GM18508 (cell line): ENCODE measurements at regions not wholly inside any gene's neighbourhood (a gene's known extent, or its start where the extent isn't known, plus 50 kb on each side); places are given as distances from the start of the nearest gene placed in this dataset.
"Not testable (repeated sequence)": the region's sequence is repeated elsewhere in the genome, so short reads cannot be mapped to it uniquely, and the experiment has no call there.

Experiments
- ATAC-seq: cut with Tn5 transposase; IDR thresholded peaks from one replicate; pipeline ENCODE4 v1.9.1; 2021; ENCODE audit warnings: moderate number of reproducible peaks; ENCODE audit not compliant: insufficient read depth, unreplicated experiment

- ATAC-seq = no peak
Measured at GRCh38 chr2:160756481-160756880, 262.9 kb upstream of the RBMS1 start.

- not testable (repeated sequence) for ATAC-seq
Measured at GRCh38 chr2:160762493-160763128, 269.0 kb upstream of the RBMS1 start.

DNA sequence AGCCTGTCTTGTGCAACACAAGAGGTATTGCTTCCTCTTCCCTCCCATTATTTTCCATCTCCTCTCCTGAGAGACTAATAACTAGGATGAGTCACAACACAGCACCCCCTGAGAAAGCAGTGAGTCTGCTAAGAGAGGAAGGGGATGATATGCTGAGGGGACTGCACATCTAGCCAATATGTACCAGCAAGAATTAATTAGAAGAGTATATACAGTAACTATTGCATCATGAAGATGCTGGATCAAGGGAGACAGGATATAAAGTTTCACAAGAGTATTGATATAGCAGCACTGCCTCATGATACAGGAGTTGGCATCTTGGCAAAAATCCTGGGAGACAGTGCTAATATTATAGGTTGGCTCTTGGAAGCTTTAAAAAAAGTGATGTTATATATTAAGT, 289.9 kb upstream of the RBMS1 start:
- no peak for ATAC-seq

DNA sequence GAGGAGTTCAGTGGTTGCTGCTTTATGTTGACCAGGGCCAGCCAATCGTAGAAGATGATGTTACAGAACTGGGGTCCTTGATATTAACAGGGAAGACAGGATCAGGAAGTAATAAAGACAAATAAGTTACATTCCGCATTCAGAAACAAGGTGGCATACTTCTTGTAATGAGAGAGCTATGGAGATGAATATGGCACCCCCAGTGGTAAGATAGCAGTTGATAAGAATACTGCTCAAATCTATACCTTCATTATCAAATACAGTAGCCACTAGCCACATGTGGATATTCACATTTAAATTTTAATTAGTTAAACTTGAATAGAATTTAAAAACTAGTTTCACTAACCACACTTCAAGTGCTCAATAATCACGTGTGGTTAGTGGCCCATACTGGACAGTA, 290.4 kb upstream of the RBMS1 start:
- ATAC-seq = no peak

- no peak for ATAC-seq
Measured at GRCh38 chr2:160790738-160791137, 297.1 kb upstream of the RBMS1 start.

DNA sequence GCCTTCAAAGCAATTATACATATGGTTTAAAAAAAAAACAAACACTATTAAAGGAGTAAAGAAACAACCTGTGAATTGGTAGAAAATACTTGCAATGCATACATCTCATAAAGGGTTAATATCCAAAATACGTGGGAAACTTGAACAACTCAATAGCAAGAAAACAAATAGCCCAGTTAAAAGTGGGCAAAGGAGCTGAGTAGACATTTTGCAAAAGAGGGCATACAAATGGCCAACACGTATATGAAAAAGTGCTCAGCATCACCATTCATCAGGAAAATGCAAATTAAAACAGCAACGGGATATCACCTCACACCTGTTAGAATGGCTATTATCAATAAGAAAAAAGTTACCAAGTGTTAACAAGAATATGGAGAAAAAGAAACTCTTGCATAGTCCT, 298.3 kb upstream of the RBMS1 start:
- ATAC-seq = no peak

DNA sequence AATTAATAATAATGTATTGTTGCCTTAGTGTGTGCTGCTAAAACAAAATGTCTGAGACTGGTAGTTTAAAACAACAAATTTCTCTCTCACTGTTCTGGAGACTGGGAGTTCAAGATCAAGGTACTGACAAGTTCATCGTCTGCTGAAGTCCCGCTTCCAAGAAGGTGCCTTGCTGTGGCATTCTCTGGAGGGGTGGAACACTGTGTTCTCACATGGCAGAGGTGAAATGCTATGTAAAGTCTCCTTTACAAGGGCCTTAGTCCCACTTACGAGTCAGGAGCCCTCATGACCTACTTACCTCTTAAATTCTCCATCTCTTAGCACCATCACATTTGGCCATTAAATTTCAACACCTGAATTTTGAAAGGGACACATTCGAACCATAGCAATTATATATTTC, 299.2 kb upstream of the RBMS1 start:
- no peak for ATAC-seq

- ATAC-seq = no peak
Measured at GRCh38 chr2:160794926-160795325, 301.3 kb upstream of the RBMS1 start.

DNA sequence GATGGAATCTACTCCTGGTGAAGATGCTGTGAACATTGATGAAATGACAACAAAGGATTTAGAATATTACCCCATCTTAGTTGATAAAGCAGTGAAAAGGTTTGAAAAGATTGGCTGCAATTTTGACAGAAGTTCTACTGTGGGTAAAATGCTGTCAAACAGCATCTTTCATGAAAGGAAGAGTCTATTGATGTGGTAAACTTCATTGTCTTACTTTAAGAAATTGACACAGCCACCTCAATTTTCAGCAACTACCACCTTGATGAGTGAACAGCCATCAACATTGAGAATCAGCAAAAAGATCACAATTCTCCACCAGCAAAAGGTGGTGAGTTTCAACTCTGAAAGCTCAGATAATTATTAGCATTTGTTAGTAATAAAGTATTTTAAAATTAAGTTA, 310.3 kb upstream of the RBMS1 start:
- no peak for ATAC-seq

- ATAC-seq = no peak
Measured at GRCh38 chr2:160810406-160810805, 316.8 kb upstream of the RBMS1 start.

DNA sequence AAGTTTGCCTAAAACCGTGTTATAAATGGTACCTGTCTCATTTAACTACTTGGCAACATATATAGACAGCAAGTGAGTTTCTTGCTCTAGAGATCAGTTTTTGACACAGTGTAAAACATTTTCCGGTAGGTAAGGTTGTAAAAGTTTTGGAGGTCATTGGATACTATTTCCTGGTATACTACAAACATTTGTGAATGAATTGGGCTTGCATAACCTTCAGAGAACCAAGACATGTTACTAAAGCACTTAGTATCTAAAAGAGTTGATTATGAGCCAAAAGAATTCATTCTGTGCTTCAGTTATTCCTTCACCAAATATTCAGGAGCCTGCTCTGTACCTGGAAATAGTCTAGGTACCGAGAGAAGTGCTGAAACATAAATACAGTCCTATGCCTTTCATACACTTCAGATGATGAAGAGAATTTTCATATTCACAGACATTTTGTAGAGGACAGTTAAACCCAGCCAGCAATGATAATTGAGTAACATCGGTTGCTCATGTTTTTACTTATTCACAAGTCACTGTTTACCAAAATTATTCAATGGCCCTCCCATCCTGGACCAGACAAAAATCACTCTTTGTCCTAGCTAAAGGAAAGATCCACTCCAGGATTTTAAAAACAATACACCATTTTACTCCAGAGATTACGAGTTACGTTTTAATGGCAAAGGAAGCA, 319.4 kb upstream of the RBMS1 start:
- no peak for ATAC-seq

DNA sequence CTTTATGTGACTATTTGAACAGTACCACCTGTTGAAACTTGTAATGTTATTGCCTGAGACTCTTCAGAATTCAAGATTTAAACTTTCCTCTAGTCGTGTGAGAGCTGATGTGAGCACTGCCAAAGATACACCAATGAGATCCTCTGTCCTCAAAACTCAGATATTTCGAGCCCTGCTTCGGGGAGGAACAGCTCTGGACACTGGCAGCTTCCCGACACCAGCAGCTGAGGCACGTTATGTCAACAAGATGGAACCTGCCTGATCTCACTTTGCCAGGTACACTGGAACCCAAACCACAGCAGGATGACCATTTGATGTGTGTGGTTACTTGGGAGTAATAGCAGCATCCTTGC, 319.9 kb upstream of the RBMS1 start:
- no peak for ATAC-seq

- ATAC-seq = no peak
Measured at GRCh38 chr2:160816916-160817499, 323.4 kb upstream of the RBMS1 start.

- no peak for ATAC-seq
Measured at GRCh38 chr2:160820691-160821090, 327.1 kb upstream of the RBMS1 start.

DNA sequence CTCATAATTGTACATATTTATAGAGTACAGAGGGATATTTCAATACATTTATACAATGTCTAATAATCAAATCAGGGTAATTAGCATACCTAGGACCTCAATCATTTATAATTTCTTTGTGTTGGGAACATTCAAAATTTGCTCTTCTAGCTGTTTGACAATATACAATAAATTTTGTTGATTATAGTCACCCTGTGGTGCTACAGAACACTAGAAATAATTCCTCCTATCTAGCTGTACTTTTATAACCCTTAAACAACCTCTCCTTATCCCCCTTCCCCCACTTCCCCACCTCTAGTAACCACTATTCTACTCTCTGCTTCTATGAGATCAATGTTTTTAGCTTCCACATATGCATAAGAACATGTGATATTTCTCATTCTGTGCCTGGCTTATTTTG, 328.4 kb upstream of the RBMS1 start:
- ATAC-seq = no peak

DNA sequence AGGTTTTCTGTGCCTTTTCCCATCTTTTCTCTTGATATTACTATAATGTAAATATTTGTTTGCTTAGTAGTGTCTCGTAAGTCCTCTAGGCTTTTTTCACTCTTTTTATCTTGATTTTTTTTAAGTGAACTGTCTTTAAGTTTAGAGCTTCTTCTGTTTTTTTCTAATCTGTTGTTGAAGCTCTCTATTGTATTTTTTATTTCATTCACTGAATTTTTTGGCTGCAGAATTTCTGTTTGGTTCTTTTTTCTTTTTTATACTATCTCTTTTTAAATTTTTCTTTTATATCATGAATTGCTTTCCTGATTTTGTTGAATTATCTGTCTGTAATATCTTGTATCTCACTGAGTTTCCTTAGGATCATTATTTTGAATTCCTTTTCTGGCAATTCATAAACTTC, 331.8 kb upstream of the RBMS1 start:
- no peak for ATAC-seq

DNA sequence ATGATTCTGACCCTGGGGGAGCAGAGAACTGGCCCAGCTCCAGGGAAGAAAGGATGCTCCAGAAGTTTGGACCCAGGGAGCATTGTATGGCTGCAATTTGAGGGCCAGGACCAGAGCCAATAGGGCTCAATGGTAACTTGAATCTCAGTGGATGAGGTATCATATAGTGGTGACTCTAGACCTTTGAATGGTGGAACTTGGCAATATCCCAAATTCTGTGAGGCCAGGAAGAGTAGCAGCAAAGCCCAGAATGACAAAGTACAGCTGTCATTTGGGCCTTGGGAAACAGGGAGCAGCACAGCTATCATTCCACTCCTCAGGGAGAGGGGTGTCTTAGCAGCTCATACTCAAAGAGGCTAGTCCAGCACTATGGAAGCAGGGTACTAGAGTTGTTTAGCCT, 332.9 kb upstream of the RBMS1 start:
- no peak for ATAC-seq

DNA sequence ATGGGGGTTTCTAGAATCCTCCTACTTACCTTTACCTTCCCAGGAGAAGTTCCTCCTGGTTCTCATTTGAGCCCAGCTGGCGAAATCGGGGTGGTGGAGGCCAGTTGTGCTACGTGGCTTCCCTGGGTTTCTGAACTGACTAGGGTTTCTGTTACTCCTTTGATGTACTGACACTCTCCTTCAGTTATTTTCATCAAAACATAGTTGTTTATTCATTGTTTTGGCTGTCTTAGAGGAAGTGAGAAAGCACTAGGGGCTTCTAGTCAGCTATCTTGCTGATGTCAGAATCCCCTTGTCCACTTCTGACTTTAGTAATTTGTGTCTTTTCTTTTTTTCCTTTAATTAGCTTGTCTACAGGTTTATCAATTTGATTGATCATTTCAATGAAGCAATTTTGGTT, 332.2 kb upstream of the TANK start:
- no peak for ATAC-seq

- not testable (repeated sequence) for ATAC-seq
Measured at GRCh38 chr2:160832381-160832780, 327.8 kb upstream of the TANK start.

- no peak for ATAC-seq
Measured at GRCh38 chr2:160835166-160835565, 325.1 kb upstream of the TANK start.

DNA sequence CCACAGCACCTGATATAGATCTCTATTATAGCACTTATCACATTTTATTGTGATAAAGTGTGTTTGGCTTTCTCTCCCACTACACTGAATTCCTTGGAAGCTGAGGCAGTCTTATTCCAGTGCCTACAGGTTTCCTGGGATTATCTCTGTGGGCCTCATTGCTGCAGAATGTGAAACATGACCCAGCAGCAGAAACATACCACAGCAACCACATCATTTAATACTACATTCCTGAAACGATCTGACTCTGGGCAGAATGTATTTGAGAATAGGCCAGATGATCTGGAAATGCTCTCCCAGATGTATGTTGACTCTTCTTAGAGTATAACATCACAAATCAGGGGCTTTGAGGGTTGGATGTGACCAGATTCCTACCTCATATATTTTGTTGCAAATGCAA, 323.5 kb upstream of the TANK start:
- ATAC-seq = no peak

DNA sequence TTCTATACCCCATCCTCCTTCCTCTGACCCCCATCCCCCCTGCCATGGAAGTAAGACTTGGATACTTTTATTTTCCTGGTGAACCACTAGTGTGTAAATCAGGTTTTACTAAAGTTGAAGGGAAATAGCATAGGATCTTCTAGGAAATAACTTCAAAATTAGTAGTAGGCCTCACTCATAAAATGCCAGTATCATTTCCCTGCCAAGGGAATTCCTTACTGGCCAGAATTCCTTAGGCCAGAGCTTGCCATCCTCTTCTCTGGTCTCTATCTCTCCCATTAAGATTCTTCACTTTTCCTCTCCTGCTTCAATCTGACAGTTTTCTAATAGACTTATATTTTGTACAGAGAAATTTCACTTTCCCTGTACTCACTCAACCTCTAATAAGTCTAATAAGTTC, 322.8 kb upstream of the TANK start:
- ATAC-seq = no peak
